HG03469 (cell line): ENCODE measurements at regions not wholly inside any gene's neighbourhood (a gene's known extent, or its start where the extent isn't known, plus 50 kb on each side); places are given as distances from the start of the nearest gene placed in this dataset.
A peak's percentile ranks its signal among the peaks of the same experiment; 100 is the strongest.
"Not testable (repeated sequence)": the region's sequence is repeated elsewhere in the genome, so short reads cannot be mapped to it uniquely, and the experiment has no call there.

Experiments used
- ATAC-seq: cut with Tn5 transposase; IDR thresholded peaks from one replicate; pipeline ENCODE4 v1.9.1; 2021; ENCODE audit warnings: mild to moderate bottlenecking, moderate library complexity, moderate number of reproducible peaks; ENCODE audit not compliant: unreplicated experiment

DNA sequence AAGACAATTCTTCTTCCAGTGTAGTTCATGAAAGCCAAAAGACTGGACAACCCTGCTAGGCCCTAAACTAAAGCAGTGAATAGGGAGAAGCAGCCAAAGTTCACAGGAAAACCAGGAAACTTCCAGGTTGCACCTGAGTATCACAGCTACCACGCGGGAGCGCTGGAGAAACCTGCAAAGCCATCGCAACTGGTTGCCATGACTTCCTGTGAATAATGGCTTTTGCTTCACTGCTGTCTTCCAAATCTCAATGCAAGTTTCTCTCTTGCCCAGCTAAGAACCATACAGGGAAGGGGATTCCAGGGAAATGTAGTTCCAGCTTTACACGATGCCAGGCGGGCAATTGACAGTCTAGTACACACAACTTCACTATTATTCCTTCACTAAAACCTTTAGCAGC lies 114.1 kb downstream of the GXYLT1 start:
- ATAC-seq, result no peak

DNA sequence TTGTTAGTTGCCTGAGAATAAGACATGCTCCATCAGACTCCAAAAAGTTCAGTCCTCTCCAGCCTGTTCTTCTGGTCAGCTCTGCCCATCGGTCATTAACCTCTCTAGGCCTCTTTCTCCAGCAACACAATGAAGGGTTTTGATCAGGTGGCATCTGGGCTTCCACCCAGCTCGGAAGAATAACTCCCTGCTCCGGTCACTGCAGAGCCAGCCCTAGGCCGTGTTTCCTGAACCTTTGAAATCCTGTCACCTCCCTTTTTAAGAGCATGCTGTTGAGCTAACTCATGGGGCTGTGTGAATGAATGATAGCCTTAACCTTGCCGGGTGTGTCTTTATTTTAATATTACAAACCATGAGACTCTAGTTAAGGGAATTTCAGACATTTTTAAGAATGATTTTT lies 117.1 kb downstream of the GXYLT1 start:
- ATAC-seq, result no peak

DNA sequence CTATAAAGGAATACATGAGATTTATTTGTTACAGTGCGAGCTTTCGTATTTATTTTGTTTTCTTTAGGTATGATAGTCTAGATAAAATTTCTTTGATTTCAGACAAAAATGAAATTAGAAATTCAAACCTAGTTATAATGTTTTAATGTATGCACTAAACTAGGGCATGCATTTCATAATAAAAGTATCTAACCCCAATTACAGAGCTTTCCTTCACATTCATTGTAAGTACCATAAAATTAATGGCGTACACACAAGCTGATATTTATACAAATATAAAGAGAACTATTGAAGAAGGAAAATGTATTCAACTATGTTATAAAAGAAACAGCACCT lies 120.2 kb downstream of the GXYLT1 start:
- ATAC-seq, result no peak

DNA sequence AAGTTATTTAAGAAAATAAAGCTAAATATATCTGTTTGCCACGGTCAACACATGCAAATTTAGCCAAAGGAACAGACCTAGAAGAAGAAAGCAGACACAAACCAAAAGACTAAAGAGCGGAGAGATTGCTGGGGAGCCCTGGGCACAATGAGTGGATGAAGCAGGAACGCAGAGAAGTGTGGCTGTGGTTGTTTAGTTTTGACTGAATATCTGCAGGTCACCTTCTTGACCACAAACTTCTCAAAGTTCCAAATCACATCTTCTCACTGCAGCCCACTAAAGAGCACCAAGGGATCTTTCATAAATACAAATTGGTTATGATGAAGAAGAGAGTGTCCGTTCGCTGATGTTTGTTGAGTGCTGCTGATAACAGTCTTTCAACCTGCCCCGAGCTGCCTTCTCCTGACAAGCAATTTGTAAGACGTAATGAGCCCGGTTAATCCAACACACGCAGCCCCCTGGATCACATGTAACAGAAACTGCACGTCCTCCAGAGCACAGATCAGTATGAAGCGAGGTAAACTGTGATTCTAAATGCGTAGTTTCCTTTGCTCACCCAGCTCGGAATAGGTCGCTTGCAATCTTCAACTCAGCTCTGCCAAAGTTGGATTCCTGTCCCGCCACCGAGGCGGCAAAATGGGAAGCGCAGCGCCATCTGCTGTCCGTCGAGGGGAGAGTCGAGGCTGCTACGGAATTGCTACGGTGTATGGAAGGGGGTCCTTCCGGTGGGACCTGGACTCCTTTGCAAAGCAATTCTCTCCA lies 120.8 kb downstream of the GXYLT1 start:
- ATAC-seq, result peak; percentile 72

DNA sequence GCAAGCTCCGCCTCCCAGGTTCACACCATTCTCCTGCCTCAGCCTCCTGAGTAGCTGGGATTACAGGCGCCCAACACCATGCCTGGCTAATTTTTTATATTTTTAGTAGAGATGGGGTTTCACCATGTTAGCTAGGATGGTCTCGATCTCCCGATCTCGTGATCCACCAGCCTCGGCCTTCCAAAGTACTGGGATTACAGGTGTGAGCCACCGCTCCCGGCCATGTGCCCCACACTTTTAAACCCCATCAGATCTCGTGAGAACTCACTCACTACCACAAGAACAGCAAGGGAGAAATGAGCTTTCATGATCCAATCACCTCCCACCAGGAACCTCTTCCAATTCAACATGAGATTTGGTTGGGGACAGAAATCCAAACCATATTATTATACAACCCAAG lies 122.7 kb downstream of the GXYLT1 start:
- not testable (repeated sequence) for ATAC-seq

DNA sequence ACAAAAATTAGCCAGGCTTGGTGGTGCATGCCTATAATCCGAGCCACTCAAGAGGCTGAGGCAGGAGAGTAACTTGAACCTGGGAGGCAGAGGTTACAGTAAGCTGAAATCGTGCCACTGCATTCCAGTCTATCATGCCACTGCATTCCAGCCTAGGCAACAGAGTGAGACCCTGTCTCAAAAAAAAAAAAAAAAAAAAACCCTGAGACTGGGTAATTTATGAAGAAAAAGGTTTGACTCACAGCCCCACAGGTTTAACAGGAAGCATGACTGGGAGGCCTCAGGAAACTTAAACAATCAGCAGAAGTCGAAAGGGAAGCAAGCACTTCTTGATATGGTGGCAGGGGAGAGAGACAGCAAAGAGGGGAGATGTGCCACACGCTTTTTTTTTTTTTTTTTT lies 123.2 kb downstream of the GXYLT1 start:
- no peak for ATAC-seq

DNA sequence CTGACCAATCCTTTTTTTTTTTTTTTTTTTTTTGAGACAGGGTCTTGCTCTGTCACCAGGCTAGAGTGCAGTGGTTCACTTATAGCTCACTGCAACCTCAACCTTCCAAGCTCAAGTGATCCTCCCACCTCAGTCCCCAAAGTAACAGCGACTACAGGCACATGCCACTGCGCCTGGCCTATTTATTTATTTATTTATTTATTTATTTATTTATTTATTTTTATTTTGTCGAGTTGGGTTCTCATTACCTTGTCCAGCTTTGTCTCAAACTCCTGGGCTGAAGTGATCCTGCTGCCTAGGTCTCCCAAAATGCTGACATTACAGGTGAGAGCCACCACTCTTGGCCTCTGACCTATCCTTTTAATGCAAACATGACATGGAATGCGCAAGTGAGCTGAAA lies 124.4 kb downstream of the GXYLT1 start:
- no peak for ATAC-seq

DNA sequence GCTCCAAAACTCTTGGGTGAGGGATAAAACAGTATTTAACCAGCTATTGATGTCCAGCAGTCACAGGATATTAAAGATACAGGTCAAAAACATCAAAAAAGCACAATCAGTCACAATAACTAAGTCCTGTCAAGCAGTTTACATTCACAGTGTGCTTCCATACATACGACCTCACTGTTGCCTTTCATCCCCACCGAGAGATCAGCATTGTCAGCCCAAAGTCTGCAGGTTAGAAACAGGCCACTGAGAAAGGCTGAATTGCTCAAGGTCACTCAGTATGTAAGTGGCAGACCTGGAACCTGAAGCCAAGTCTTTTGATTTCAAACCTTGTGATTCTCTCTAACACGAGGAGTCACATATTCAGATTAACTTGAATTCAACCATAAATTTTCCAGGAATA lies 124.9 kb downstream of the GXYLT1 start:
- no peak for ATAC-seq

DNA sequence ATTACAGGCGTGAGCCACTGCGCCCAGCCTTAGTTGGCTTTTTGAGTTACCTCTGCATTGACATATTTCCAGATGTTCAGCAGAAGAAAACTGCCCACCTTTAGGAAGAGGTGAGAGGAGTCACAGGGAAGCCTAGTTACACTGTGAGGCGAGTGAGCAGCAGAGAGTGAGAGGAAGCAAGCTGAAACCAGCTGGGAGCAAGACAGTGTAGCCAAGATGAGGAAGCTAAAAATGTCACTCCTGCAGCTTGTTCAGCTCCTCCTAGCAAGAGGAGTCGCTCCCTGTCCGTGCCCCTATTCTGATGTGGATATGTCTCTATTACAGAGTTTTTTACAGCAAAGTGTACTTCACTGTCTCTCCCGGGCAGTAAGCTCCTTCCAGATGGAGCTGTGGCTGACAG lies 127.6 kb downstream of the GXYLT1 start:
- ATAC-seq, result no peak

DNA sequence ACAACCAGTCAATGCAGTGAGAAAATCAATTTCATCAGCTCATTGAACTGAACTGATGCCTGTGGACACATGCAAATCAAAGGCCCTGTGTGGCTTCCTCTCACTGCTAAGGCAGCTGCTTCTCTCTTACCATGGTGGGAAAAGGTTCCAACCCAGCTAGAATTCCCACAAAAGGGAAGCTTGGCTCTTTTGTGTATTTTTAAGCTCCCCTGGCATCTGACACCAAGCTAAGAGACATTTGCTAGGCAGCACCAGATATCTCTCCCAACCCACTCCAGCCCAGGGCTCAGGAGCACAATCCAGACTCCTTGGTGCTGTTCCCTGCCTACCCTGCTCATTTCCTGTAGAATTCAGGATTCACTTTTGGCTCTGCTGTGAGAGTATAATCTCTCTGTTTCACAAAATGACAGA lies 129.6 kb downstream of the GXYLT1 start:
- ATAC-seq, result no peak

DNA sequence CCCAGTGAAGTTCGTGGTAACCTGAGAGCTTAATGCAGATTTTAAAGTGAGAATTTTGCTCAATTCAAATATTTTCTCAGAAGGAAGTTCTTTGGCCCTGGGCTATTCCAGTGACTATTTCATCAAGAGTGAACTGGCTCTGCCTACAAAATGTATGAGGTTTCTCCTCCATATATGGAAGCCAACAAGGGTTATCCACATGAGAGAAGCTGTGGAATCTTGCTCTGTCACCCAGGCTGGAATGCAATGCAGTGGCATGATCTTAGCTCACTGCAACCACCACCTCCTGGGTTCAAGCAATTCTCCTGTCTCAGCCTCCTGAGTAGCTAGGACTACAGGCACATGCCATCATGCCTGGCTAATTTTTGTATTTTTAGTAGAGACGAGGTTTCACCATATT lies 132.2 kb downstream of the GXYLT1 start:
- not testable (repeated sequence) for ATAC-seq

DNA sequence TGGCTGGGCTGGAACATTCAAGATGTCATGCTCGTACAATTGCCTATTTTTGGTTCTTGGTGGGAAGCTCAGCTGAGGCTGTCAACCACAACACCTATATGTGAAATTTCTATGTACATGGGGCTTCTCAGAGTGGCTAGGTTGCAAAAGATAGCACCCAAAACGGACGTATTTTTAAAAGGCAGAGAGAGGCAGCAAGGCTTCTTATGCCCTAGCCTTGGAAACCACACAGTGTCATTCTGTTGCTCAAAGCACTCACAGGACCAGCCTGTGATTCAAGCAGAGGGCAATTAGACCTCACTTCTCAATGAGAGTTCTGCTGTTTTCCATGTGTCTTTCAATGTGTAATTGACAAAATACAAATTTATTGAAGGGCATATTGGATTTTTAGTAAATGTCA lies 134.0 kb downstream of the GXYLT1 start:
- ATAC-seq, result no peak

DNA sequence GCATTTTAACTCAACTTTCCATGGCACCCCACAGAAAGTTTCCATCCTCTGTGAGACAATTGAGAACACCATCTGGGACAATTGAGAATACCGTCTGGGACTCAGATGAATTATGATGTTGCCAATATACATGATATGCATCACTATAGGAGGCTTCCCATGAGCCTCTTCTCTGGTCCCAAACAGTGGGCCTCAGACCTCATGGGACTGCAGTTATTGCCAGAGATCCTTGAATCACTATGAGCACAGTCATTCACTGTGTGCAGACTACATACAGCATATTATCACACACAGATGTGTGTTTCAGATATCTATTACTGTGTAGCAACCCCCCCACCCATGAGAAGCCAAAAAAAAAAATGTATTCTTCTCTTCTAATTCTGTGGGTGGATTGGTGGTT lies 134.4 kb downstream of the GXYLT1 start:
- ATAC-seq, result no peak

DNA sequence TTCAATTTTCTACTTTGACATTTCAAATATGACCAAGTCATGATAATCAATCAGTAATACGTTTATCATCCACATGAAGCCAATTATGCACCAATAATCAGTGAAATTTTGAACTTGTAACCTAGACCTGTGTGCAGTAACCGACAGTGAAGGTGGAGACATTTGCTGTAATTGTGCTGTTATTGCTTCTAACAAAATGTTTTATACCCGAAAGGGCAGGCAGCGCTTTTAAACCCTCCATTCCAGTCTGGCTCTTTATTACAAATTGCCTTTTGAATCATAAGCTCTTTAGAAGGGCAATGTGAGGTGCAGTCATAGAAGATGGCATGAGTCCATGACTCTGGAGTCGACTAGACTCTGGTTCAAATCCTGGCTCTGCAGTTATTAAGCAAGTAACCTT lies 135.7 kb downstream of the GXYLT1 start:
- no peak for ATAC-seq

DNA sequence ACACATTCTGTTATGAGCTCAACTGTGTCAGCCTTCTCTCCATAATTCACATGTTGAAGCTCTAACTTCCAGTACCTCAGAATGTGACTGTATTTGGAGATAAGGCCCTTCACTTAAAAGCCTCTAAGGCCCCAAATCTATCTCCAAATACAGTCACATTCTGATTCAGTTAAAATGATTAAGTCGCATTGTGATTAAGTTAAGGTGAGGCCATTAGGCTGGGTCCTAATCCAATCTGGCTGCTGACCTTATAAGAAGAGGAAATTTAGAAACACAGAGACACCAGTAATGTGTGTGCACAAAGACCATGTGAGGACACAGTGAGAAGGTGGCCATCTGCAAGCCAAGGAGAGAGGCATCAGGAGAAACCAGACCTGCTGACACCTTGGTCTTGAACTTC lies 141.6 kb downstream of the GXYLT1 start:
- no peak for ATAC-seq

DNA sequence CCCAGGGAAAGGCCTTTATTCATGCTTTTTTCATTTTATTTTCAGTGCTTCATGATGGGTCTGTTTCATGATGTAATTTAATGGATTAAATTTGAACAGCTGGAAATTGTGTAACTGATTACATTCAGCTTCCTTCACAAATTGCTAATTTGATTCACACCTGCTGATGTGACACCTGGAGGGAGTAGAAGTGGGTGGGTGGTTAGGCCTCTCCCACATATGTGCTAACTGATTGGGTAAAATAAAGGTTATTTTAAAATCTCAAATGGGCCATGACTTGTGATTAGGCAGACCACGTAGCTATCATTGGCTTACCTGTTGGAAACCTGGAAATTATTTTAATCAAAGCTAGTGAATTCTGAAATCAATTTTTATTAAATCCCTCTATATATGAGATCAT lies 142.1 kb downstream of the GXYLT1 start:
- no peak for ATAC-seq

DNA sequence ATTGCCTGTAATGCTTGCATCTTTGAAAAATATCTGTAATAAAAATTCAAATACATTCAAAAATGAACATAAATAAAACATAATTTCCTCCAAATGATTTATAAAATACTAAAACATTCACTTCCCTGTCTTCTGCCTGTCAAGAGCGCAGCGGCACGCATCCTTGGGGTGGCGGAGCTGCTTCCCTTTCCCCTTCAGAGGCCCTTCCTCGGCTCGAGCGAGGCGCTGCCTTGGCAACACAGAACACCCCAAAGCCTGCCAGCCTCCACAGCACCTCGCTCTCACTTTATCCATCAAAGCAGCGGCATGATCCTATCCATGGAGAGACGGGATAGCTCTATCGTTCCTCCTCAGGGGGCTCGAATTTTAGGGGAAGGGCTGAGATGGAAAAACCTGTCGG lies 146.2 kb downstream of the GXYLT1 start:
- no peak for ATAC-seq

DNA sequence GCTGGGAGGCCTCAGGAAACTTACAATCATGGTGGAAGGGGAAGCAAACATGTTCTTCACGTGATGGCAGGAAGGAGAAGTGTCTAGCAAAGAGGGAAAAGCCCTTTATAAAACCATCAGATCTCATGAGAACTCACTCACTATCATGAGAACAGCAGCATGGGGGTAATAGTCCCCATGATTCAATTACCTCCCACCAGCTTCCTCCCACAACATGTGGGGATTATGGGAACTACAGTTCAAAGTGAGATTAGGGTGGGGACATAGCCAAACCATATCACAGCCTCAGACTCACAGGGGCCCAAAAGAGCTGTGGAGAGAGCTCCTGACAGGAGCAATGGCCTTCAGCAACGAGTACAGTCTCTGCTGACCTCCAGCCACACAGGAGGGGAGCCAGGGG lies 151.4 kb downstream of the GXYLT1 start:
- no peak for ATAC-seq

DNA sequence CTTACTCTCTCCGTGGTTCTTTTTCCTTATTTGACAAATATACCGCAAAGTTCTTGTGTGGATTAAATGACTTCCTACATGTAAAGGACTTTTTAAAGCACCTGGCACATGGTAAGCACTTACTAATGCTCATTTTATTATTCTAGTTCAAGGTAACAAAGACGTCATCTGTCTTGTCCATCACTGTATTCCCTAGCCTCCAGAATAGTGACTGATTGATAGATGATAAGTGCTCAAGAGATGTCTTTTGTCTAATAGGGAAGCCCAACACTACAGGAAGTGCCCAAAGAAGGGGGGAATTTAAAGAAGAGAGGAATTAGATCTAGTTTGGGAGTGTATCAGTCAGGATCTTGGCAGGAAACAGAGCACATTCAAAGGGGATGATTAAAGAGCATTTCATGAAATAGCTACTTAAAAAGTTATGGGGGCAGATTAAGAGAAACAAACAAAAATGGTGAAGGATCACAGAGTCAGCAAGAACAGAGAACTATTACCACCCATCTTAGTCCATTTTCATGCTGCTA lies 151.9 kb downstream of the GXYLT1 start:
- no peak for ATAC-seq

DNA sequence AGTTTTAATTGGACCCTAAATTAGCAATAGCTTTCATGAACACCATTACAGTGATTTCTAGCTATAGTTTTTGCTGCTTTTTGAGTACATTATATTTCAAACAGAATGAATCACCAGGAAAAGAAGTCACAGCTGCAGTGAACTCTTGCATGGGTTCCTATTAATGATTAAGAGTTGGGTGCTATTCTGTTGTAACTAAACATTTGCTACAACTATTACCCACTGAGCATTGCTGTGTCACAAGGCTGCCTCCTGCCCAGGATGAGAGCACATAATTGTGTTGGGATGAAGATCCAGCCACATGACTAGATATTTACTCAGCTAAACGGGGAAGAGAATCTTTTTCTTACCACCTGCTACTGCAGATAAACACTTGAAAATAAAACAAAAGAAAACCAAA lies 152.7 kb downstream of the GXYLT1 start:
- ATAC-seq, result no peak

DNA sequence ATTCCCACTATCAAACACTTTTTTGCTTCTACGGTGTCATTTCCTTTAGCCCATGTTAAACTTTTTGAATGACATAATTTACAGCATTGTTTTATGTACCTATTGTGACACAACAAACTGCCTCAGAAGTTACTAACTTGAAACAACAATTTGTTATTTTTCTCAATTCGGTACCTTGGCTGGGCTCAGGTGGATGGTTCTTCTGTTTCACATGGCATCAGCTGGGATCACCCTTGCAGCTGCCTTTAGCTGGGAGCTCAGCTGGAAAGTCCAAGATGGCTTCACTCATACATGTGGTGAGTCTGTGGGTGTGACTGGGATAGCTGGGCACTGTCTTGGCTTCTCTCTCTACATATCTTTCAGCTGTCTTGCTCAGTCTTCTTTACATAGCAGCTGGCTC lies 156.0 kb downstream of the GXYLT1 start:
- ATAC-seq, result no peak

DNA sequence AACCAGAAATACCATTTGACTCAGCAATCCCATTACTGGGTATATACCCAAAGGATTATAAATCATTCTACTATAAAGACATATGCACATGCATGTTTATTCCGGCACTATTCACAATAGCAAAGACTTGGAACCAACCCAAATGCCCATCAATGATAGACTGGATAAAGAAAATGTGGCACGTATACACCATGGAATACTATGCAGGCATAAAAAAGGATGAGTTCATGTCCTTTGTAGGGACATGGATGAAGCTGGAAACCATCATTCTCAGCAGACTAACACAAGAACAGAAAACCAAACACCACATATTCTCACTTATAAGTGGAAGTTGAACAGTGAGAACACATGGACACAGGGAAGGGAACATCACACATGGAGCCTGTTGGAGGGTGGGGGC lies 158.2 kb downstream of the GXYLT1 start:
- ATAC-seq, result not testable (repeated sequence)

DNA sequence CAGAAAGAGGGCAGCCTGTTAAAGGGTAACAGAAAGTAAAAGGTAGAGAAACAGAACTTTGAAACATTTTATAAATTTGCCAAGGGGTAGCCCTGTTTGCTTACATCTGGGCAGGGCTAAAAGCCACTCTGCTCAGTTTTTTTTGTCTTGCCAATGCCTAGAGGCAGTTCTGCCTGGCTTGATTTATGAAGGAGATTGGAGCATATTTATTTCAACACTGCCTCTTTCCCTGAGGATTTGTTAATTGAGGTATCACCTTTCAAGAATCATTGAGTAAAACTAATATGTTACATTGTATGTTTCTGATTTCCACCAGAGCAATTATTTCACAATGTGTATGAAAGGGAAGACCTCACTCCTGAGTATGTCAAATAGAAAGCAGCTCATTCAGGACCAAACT lies 160.8 kb downstream of the GXYLT1 start:
- no peak for ATAC-seq
